GM23338 (cell line): ENCODE measurements at regions not wholly inside any gene's neighbourhood (a gene's known extent, or its start where the extent isn't known, plus 50 kb on each side); places are given as distances from the start of the nearest gene placed in this dataset.
A peak's percentile ranks its signal among the peaks of the same experiment; 100 is the strongest.

Source experiments
- ATAC-seq: fragments of 200-7000 bp; cut with Tn5 transposase; 3 replicates; pipeline ENCODE4 v1.9.1; 2020
- DNase-seq: peaks from one replicate; pipeline ENCODE4 v3.0.0-alpha.2; 2015; ENCODE audit warnings: low spot score
- H2AFZ ChIP-seq: fragments of 200-600 bp; sonication (generic); 2 replicates; pipeline ENCODE4 v1.8.0; 2016; ENCODE audit warnings: antibody characterized with exemption, mild to moderate bottlenecking, moderate library complexity
- H3F3A ChIP-seq: fragments of 200-600 bp; sonication (generic); replicated peaks from 2 replicates; pipeline ENCODE4 v1.8.0; 2017; ENCODE audit warnings: antibody characterized with exemption, mixed run types, low read depth
- H3K27ac ChIP-seq: fragments of 200-600 bp; sonication (generic); 2 replicates; pipeline ENCODE4 v1.6.1; 2016; ENCODE audit warnings: low read depth
- H3K27me3 ChIP-seq: fragments of 200-600 bp; sonication (generic); 2 replicates; pipeline ENCODE4 v1.8.0; 2016; ENCODE audit warnings: mild to moderate bottlenecking, mixed run types, moderate library complexity; ENCODE audit not compliant: insufficient read depth
- H3K36me3 ChIP-seq: fragments of 200-600 bp; sonication (generic); 2 replicates; pipeline ENCODE4 v1.8.0; 2016; ENCODE audit warnings: mild to moderate bottlenecking; ENCODE audit not compliant: insufficient read depth
- H3K4me1 ChIP-seq: fragments of 200-600 bp; sonication (generic); 2 replicates; pipeline ENCODE4 v1.8.0; 2016; ENCODE audit warnings: mild to moderate bottlenecking, moderate library complexity; ENCODE audit not compliant: insufficient read depth
- H3K4me2 ChIP-seq: fragments of 200-600 bp; sonication (generic); 2 replicates; pipeline ENCODE4 v1.7.1; 2017; ENCODE audit warnings: mixed run types
- H3K4me3 ChIP-seq: fragments of 200-600 bp; sonication (generic); 2 replicates; pipeline ENCODE4 v1.6.1; 2016; ENCODE audit warnings: mixed run types
- H3K79me2 ChIP-seq: fragments of 200-600 bp; sonication (generic); replicated peaks from 2 replicates; pipeline ENCODE4 v1.8.0; 2017; ENCODE audit warnings: mild to moderate bottlenecking; ENCODE audit not compliant: insufficient read depth
- H3K9me2 ChIP-seq: fragments of 200-600 bp; sonication (generic); 2 replicates; pipeline ENCODE4 v1.8.0; 2017; ENCODE audit not compliant: insufficient read depth
- H4K20me1 ChIP-seq: fragments of 200-600 bp; sonication (generic); replicated peaks from 2 replicates; pipeline ENCODE4 v1.8.0; 2017; ENCODE audit warnings: mild to moderate bottlenecking; ENCODE audit not compliant: insufficient read depth
- H3K27ac Mint-ChIP-seq: 2 replicates; pipeline ENCODE4 v1.8.0; 2020; ENCODE audit warnings: inconsistent platforms, mild to moderate bottlenecking, moderate library complexity, mixed read lengths
- H3K27me3 Mint-ChIP-seq: 3 replicates; pipeline ENCODE4 v1.8.0; 2022; ENCODE audit warnings: low read depth, mild to moderate bottlenecking, moderate library complexity, mixed read lengths, inconsistent platforms; ENCODE audit not compliant: insufficient read depth, poor library complexity
- H3K36me3 Mint-ChIP-seq: 3 replicates; pipeline ENCODE4 v1.8.0; 2021; ENCODE audit warnings: low read depth, mild to moderate bottlenecking, inconsistent platforms, moderate library complexity, mixed read lengths
- H3K4me1 Mint-ChIP-seq: 3 replicates; pipeline ENCODE4 v1.8.0; 2020; ENCODE audit warnings: mild to moderate bottlenecking, inconsistent platforms, mixed read lengths
- H3K4me3 Mint-ChIP-seq: 3 replicates; pipeline ENCODE4 v1.8.0; 2021; ENCODE audit warnings: moderate library complexity, mild to moderate bottlenecking, inconsistent platforms, mixed read lengths
- H3K9me3 Mint-ChIP-seq: 3 replicates; pipeline ENCODE4 v1.8.0; 2020; ENCODE audit warnings: moderate library complexity, mild to moderate bottlenecking, inconsistent platforms, mixed read lengths
- CREB1 ChIP-seq: fragments of 250-450 bp; sonication (Bioruptor Pico); IDR thresholded peaks from 2 replicates; pipeline ENCODE4 v1.5.0; 2020; ENCODE audit warnings: low read depth, mild to moderate bottlenecking, moderate library complexity
- EZH2phosphoT487 ChIP-seq: fragments of 200-600 bp; sonication (generic); IDR thresholded peaks from one replicate; pipeline ENCODE4 v1.8.1; 2018; ENCODE audit warnings: antibody characterized with exemption; ENCODE audit not compliant: unreplicated experiment
- POLR2AphosphoS5 ChIP-seq: IDR thresholded peaks from 2 replicates; pipeline ENCODE4 v1.6.1; 2016; ENCODE audit warnings: antibody characterized with exemption, low read depth
- STAT1 ChIP-seq: IDR thresholded peaks from one replicate; pipeline ENCODE4 v1.6.1; 2016; ENCODE audit warnings: antibody characterized with exemption; ENCODE audit not compliant: unreplicated experiment
- ZNF331 ChIP-seq: fragments of 250-450 bp; sonication (Bioruptor Pico); IDR thresholded peaks from 2 replicates; pipeline ENCODE4 v1.5.0; 2020; ENCODE audit warnings: low read depth, mild to moderate bottlenecking, moderate library complexity
- TF ChIP-seq, protein P1 (sequence below): IDR thresholded peaks from 2 replicates; pipeline ENCODE4 v1.6.1; 2016; ENCODE audit warnings: antibody characterized with exemption
- TF ChIP-seq, protein P2 (sequence below): fragments of 250-450 bp; sonication (Bioruptor Pico); IDR thresholded peaks from 2 replicates; pipeline ENCODE4 v1.5.0; 2020; ENCODE audit warnings: mild to moderate bottlenecking, moderate library complexity
- TF ChIP-seq, protein P3 (sequence below), 2 experiments: fragments of 200-600 bp in 1 of 2; sonication (generic) in 1 of 2; conservative IDR thresholded peaks; 2 replicates each; pipeline versions ENCODE4 v1.5.1 to v1.6.1; 2016 to 2017; ENCODE audit warnings: antibody characterized with exemption in 2 of 2, low read depth in 2 of 2, mild to moderate bottlenecking in 2 of 2, moderate library complexity in 1 of 2

DNA sequence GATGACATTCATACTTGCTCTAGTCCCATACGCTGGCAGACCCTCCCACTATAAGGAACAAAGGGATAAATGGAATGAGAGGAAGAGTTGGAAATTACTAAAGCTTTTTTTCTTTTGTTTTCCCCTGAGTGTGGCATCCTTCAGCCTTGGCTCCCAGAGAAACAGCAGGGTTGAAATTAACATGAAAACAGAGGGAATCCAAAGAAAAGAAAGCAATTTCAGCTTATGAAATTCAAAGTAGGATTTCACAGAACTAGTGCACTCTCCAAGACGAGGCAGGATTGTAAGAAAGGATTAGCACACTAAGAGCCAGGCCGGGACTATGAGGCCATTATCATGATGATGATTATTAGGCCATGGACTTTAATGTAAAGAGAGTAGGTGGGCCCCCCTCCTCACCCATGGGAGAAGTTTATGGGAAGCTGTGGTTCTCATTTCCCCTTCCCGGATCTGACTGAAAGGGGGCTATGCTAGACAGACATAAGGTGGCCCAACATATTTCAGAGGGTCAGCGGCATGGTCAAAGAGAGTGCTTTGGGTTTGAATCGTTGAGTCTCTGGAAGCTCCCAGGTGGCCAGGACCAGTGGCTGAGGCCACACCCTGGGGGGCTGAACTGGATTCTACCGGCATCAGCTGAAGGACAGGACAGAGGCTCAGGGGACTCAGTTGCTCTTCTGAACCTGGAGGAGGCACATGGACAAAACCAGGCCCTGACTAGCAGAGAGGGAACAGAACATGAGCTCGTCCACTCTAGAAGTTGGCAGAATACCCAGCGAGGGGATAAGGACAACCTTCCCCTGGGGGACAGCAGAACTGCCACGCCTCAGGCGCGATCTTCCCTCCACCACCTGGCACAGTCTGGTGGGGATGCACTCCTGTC lies 100.1 kb upstream of the ARL4C start:
- Histone ChIP-seq H3F3A (0 out of 2 replicates have a peak, but pooled peaks cover 4% of the 10 kb centered on the region), H2AFZ (no peak overlapping the region), H3K4me2 (peak overlapping the region; percentile 30; the same call in 1 of the 2 replicates), H3K27ac (peak overlapping the region; percentile 86), H3K27me3 (no peaks in the 10 kb centered on the region), H3K4me3 (no peak overlapping the region), H4K20me1 (no peaks in the 10 kb centered on the region), H3K9me2 (peaks cover 25% of the 10 kb centered on the region), H3K4me1 (peaks cover 21% of the 10 kb centered on the region), H3K79me2 (no peaks in the 10 kb centered on the region), H3K36me3 (no peaks in the 10 kb centered on the region)
- Mint-ChIP-seq H3K36me3 (peaks cover 10% of the 10 kb centered on the region), H3K27ac (peak overlapping the region; percentile 42), H3K9me3 (no peaks in the 10 kb centered on the region; the same call in 1 of the 3 replicates), H3K4me3 (no peak overlapping the region), H3K27me3 (peaks cover 14% of the 10 kb centered on the region), H3K4me1 (peaks cover 41% of the 10 kb centered on the region)
- TF ChIP-seq, protein P1, sequence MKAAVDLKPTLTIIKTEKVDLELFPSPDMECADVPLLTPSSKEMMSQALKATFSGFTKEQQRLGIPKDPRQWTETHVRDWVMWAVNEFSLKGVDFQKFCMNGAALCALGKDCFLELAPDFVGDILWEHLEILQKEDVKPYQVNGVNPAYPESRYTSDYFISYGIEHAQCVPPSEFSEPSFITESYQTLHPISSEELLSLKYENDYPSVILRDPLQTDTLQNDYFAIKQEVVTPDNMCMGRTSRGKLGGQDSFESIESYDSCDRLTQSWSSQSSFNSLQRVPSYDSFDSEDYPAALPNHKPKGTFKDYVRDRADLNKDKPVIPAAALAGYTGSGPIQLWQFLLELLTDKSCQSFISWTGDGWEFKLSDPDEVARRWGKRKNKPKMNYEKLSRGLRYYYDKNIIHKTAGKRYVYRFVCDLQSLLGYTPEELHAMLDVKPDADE = no peak
- TF ChIP-seq, protein P2, sequence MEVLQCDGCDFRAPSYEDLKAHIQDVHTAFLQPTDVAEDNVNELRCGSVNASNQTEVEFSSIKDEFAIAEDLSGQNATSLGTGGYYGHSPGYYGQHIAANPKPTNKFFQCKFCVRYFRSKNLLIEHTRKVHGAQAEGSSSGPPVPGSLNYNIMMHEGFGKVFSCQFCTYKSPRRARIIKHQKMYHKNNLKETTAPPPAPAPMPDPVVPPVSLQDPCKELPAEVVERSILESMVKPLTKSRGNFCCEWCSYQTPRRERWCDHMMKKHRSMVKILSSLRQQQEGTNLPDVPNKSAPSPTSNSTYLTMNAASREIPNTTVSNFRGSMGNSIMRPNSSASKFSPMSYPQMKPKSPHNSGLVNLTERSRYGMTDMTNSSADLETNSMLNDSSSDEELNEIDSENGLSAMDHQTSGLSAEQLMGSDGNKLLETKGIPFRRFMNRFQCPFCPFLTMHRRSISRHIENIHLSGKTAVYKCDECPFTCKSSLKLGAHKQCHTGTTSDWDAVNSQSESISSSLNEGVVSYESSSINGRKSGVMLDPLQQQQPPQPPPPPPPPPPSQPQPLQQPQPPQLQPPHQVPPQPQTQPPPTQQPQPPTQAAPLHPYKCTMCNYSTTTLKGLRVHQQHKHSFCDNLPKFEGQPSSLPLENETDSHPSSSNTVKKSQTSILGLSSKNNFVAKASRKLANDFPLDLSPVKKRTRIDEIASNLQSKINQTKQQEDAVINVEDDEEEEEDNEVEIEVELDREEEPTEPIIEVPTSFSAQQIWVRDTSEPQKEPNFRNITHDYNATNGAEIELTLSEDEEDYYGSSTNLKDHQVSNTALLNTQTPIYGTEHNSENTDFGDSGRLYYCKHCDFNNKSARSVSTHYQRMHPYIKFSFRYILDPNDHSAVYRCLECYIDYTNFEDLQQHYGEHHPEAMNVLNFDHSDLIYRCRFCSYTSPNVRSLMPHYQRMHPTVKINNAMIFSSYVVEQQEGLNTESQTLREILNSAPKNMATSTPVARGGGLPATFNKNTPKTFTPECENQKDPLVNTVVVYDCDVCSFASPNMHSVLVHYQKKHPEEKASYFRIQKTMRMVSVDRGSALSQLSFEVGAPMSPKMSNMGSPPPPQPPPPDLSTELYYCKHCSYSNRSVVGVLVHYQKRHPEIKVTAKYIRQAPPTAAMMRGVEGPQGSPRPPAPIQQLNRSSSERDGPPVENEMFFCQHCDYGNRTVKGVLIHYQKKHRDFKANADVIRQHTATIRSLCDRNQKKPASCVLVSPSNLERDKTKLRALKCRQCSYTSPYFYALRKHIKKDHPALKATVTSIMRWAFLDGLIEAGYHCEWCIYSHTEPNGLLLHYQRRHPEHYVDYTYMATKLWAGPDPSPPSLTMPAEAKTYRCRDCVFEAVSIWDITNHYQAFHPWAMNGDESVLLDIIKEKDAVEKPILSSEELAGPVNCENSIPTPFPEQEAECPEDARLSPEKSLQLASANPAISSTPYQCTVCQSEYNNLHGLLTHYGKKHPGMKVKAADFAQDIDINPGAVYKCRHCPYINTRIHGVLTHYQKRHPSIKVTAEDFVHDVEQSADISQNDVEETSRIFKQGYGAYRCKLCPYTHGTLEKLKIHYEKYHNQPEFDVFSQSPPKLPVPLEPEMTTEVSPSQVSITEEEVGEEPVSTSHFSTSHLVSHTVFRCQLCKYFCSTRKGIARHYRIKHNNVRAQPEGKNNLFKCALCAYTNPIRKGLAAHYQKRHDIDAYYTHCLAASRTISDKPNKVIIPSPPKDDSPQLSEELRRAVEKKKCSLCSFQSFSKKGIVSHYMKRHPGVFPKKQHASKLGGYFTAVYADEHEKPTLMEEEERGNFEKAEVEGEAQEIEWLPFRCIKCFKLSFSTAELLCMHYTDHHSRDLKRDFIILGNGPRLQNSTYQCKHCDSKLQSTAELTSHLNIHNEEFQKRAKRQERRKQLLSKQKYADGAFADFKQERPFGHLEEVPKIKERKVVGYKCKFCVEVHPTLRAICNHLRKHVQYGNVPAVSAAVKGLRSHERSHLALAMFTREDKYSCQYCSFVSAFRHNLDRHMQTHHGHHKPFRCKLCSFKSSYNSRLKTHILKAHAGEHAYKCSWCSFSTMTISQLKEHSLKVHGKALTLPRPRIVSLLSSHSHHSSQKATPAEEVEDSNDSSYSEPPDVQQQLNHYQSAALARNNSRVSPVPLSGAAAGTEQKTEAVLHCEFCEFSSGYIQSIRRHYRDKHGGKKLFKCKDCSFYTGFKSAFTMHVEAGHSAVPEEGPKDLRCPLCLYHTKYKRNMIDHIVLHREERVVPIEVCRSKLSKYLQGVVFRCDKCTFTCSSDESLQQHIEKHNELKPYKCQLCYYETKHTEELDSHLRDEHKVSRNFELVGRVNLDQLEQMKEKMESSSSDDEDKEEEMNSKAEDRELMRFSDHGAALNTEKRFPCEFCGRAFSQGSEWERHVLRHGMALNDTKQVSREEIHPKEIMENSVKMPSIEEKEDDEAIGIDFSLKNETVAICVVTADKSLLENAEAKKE (CRISPR knock-in tag) = peak; percentile 63
- ATAC-seq (peak; percentile 87), DNase-seq (peak; percentile 77)

DNA sequence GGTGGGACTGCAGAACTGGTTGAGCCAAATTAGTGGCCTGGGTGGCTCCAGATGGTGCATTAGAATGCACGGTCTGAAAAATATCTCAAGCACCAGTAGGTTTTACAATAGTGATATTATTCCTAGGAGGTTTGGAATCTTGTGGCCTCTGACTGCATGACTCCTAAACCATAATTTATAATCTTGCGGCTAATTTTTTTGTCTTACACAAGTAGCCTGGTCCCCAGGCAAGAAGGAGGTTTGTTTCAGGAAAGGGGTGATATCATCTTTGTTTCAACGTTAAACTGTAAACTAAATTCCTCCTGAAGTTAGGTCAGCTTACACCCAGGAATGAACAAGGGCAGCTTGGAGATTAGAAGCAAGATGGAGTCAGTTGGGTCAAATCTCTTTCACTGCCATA lies 98.9 kb upstream of the ARL4C start:
- no peak overlapping the region for H3K4me3 ChIP-seq
- Mint-ChIP-seq H3K27ac (no peak overlapping the region; the same call in 1 of the 2 replicates), H3K4me3 (no peak overlapping the region), H3K4me1 (peaks cover 31% of the 10 kb centered on the region), H3K9me3 (no peaks in the 10 kb centered on the region; the same call in 1 of the 3 replicates), H3K36me3 (peaks cover 8% of the 10 kb centered on the region; the same call in 2 of the 3 replicates), H3K27me3 (peaks cover 14% of the 10 kb centered on the region)
- H3F3A ChIP-seq = 0 out of 2 replicates have a peak, but pooled peaks cover 4% of the 10 kb centered on the region
- peaks cover 20% of the 10 kb centered on the region for H3K9me2 ChIP-seq
- ATAC-seq = no peak
- H3K27ac ChIP-seq = peak overlapping the region; percentile 41
- no peaks in the 10 kb centered on the region for H3K79me2 ChIP-seq
- no peak for DNase-seq
- no peaks in the 10 kb centered on the region for H3K27me3 ChIP-seq
- H3K4me1 ChIP-seq = peaks cover 14% of the 10 kb centered on the region
- no peak overlapping the region for H3K4me2 ChIP-seq
- no peak overlapping the region for H2AFZ ChIP-seq
- no peaks in the 10 kb centered on the region for H4K20me1 ChIP-seq
- H3K36me3 ChIP-seq = no peaks in the 10 kb centered on the region
- TF ChIP-seq POLR2AphosphoS5 (no peak), STAT1 (no peak), ZNF331 (CRISPR knock-in tag) (no peak), CREB1 (CRISPR knock-in tag) (no peak), EZH2phosphoT487 (no peak)
- TF ChIP-seq, protein P3, sequence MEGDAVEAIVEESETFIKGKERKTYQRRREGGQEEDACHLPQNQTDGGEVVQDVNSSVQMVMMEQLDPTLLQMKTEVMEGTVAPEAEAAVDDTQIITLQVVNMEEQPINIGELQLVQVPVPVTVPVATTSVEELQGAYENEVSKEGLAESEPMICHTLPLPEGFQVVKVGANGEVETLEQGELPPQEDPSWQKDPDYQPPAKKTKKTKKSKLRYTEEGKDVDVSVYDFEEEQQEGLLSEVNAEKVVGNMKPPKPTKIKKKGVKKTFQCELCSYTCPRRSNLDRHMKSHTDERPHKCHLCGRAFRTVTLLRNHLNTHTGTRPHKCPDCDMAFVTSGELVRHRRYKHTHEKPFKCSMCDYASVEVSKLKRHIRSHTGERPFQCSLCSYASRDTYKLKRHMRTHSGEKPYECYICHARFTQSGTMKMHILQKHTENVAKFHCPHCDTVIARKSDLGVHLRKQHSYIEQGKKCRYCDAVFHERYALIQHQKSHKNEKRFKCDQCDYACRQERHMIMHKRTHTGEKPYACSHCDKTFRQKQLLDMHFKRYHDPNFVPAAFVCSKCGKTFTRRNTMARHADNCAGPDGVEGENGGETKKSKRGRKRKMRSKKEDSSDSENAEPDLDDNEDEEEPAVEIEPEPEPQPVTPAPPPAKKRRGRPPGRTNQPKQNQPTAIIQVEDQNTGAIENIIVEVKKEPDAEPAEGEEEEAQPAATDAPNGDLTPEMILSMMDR (conservative IDR thresholded peaks at IDR 0.05; ENCODE audit: low read depth in 2 of 2) = no peak
